Stimulated activated naive CD4-positive, alpha-beta T cell (primary cell): ENCODE measurements at regions not wholly inside any gene's neighbourhood (a gene's known extent, or its start where the extent isn't known, plus 50 kb on each side); places are given as distances from the start of the nearest gene placed in this dataset.
"Not testable (repeated sequence)": the region's sequence is repeated elsewhere in the genome, so short reads cannot be mapped to it uniquely, and the experiment has no call there.

Experiments
- DNase-seq, 6 experiments: peaks; one replicate each; lab custom pipeline; 2025; lab: John Stamatoyannopoulos, UW

DNA sequence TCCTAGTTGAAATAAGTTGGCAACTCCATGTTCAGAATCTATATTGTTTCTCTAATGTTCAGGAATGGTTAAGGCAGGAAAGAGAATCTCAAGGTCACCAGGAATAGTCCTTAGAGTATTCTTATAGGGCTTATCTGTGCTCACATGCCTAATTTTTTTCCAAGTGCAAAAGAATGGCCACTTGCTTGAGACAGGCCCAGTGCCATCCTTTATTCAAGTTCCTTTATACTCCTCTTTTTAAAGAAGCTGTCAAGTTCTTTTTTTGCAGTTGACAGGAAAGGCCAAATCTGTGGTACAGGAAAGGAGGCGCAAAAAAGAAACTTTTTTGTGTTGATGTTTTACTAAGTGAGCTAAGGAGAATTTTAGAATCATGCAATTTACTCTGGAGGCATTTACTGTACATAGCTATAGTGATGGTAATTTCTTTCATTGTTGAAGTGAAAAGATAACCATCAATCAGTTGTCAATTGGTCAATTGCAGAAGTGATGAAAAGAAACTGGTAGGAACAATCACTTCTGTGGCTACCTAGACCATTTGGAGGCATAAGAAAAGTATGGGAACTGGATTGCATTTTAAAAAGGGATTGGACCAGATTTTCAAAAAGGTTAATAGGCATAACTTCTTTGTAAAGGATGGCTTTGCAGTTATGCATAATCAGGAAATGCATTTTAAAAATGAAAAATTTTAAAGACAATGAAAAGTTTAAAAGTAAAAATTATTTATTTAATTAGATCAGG lies 102.5 kb upstream of the SOX2 start:
- DNase-seq: no peak

DNA sequence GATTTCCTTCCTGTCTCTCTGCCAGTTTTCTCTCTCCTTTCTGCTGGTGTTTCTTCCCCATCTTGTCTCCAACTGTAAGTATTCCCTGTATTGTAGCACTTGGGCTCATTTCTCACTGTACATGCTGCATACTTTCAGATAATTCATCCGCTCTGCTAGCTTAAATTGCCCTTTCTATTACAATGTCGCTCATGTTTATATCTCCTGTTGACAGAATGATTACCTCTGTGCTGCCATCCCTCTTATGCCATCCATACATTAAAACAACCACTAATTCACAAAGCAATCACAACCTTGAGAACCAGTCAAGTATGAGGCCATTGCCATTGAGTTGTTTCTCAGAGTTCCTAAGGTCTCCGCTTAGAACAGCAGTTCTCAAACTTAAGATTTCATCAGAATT lies 107.5 kb upstream of the SOX2 start:
- DNase-seq: no peak

DNA sequence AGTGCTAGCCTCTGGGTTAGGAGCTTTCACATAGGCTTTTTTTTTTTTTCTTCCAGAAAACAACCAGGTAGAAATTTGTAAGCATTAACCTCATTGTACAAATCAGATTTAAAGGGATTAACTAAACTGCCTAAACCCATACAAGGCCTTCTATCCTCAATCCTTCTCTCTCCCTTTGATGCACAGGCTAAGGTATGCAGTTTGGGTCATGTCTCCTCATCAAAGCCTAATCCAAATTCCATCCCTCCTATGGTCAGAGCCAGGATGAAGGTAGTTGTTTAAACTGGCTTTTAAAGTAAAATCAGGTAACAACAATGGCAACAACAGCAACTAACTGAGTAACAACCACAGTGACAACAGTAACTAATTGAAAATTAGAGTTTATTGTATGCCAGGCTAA lies 115.6 kb upstream of the SOX2 start:
- no peak for DNase-seq

DNA sequence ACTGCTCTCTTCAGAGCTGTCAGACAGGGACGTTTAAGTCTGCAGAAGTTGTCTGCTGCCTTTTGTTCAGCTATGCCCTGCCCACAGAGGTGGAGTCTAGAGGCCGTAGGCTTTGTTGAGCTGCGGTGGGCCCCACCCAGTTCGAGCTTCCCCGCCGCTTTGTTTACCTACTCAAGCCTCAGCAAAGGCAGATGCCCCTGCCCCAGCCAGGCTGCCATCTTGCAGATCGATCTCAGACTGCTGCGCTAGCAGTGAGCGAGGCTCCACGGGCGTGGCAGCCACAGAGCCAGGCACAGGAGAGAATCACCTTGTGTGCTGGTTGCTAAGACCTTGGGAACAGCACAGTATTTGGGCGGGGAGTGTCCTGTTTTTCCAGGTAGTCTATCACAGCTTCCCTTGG lies 120.8 kb upstream of the SOX2 start:
- DNase-seq: not testable (repeated sequence)

DNA sequence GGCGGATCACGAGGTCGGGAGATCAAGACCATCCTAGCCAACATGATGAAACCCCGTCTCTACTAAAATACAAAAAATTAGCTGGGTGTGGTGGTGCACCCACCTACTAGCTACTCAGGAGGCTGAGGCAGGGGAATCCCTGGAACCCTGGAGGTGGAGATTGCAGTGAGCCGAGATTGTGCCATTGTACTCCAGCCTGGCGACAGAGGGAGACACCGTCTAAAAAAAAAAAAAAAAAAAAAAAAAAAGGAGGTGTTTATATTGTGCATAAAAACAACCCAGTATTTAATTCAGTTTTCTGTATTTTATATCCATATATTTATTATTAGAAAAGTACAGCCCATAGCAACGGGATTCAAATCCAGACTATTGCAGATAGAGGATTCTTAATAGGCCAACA lies 129.1 kb upstream of the SOX2 start:
- DNase-seq: no peak

DNA sequence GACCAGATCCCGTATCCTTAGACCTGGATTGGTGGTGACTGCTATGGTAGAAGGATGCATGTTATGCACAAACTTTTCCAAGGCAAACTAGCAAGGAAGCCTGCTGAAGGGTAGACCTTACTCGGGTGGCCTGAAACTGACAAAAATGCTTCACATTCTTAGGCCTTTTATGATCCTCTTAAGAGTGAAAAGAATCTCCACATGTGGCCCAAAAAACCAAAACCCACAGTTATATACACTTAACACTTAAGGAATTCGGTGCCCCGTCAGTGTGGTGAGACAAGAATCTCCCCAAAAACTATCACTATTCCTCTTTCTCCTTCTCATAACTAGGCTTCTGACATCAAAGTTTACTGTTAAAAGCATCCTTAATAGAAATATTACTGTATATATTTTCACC lies 130.1 kb upstream of the SOX2 start:
- DNase-seq: no peak

DNA sequence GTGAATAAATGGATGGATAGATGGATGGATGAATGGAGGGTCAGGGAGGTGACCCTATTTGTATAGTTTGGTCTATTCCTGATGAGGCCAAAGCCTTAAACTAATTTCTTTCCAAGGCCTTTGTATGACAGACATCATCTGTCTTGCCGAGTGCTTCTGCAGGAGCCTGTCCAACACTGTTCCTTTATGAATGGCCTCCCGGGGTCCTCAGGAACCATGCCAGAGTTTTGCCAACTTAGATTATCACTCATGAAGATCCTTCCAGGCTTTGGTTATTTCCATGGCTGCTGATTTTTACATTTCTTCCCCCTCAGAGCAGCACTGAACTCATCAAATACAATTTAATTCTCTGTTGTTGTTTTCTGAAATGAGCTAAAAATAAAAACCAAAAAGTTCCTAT lies 133.0 kb upstream of the SOX2 start:
- no peak for DNase-seq

DNA sequence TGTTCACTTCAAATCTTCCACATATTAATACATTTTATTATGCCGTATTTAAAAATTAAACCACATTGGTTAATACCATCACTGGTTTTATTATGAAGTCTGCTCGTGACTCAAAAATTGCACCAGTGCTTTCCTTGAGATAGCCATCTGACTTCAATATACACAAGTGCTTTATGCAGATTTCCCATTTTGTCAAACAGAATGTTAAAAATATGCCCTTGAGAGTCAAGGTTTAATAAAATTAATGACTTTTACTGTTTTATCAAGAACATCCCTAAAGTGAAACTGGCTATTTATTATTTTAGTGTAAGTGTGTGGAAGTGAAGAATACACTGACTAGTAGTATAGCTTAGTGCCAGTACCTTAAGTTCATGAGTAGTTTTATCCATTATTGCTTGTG lies 139.3 kb upstream of the SOX2 start:
- DNase-seq: no peak

DNA sequence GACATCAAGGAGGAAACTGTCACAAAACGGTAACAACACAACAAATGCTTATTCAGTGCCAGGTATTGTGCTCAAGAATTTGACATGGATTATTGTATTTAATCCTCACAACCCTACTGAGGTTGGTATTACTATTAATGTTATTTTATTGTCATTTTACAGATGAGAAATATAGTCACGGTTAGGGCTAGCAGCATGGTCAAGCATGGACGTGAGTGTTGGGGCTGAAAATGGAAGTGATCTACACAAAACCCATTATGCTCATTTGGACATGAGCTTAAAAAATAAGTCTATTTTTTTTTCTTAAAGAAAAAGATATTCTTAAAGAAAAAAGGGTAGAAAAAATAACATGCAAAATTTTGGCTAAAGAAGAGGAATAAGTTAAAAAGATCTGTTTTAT lies 141.3 kb upstream of the SOX2 start:
- DNase-seq: no peak

DNA sequence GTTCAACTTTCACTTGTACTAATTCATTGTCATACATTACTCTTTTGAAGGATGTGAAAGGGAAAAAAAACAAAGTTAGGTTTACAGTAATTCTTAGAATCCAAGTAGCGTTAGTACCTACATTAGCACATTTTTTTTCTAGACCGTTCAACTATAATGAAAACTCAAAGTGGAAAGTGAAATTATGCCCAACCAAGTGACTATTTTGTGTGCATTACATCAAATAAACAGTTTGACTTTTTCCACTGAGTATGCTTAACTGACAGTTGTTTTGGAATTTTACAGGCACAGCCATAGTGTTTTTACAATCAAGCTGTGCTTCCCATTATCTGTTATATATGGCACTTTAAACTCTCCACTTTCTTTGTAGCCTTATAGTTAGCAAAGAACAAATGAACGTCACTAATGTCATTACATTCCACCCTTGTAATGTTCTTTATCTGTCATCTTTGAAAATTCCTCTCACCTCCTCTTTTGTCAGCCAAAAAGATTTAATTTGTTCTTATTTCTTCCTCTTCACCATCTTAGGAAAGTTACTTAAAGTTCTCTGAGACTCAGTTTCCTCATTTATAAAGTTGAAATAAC lies 142.3 kb upstream of the SOX2 start:
- DNase-seq: no peak

DNA sequence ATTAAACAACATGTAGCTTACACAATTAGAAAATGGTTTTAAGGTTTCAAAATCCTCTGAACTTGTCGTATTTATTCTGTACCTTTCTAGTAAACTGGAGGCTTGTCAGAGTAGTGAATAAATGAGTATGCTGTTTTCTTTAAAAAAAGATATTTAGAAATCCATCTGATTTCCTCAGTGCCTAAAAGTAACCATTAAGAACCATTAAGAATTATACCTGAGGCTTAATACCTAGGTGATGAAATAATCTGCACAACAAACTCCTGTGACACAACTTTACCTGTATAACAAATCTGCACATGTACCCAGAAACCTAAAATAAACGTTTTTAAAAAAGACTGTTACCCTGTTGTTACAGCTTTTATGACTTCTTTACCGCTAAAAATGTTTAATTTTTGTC lies 143.0 kb upstream of the SOX2 start:
- no peak for DNase-seq

DNA sequence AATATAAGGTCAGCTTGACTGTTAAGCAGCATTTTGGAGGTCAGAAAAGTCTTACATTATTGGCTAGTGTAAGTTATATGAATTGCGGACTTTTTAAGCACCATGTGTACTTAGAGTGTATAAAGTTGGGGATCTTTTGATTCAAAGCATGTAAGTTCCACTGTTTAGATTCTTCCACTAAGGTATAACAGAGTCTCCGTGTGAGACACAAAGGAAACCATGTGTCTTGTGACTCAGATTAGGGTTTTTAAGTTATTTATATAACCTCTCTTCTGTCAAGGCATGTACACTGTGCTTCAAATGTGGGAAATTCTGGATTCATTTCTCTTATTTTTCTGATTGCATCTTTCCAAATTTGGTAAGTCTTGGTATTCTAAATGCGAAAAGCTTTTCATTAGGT lies 143.5 kb upstream of the SOX2 start:
- DNase-seq: no peak

DNA sequence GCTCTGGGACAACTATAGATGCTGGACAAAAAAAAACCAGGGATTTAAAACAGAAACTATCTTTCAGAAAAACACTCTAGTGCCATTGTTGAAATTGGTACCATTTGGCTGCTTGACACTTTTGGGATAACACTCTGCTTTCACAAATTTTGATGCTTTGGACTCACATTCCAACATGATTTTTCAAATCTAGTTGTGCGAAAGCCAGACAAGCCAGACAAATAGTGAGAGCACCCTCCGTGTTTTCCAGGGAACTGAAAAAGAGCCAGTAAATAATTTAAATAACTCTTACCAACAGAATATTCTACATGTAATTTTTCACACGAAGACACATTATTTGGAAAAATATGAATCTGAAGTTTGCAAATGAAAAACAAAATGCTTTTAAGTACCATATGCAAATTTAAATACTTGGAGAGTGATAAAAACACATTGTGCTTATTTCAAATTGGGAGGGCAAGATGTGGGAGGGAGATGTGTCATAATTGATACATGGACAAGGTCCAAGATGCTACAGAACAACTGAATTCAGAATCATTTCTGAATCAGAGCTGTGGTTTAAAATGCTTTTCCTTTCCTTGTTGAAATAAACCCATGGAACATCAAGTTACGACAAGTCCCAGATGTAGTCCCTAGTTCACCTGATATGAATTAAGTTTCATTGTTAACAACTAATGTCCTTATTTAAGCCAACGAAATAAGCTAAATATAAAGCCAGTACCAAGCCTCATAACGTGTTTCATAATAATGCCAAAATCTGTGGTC lies 144.2 kb upstream of the SOX2 start:
- DNase-seq: no peak

DNA sequence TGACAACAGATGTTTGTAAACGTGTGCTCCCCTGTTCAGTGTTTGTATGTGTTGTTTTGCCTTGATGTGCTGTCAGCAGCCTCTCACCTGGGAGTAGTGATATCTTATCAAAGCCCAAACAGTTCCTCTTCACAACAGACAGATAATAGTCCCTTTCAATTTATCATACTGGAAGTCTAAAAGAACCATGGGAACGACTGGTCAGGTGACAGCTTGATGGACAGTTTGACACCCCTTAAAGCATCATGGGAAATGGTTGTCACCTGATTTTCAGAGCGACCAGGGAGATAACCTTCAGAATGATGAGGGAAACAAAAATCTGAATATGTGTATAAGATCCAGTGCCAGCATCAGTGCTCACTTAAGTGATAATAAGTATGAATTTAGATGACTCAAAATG lies 146.3 kb upstream of the SOX2 start:
- DNase-seq: no peak

DNA sequence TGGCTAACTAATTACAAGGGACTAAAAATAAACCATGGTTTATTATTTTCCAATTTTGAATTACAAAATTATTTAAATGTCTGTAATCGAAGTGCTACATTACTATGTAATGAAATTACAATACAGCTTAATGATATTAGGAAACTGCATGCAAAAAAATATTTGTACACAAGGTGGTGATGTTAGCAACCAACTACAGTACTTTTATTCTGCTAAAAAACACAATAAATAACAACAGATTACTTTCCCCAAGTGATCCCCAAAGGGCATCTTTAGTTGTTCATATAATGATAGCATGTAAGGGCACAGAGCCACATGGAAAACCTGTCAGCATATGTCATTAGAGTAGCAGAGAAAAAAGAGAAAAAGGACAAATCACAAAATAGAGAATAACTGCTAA lies 147.5 kb upstream of the SOX2 start:
- no peak for DNase-seq

DNA sequence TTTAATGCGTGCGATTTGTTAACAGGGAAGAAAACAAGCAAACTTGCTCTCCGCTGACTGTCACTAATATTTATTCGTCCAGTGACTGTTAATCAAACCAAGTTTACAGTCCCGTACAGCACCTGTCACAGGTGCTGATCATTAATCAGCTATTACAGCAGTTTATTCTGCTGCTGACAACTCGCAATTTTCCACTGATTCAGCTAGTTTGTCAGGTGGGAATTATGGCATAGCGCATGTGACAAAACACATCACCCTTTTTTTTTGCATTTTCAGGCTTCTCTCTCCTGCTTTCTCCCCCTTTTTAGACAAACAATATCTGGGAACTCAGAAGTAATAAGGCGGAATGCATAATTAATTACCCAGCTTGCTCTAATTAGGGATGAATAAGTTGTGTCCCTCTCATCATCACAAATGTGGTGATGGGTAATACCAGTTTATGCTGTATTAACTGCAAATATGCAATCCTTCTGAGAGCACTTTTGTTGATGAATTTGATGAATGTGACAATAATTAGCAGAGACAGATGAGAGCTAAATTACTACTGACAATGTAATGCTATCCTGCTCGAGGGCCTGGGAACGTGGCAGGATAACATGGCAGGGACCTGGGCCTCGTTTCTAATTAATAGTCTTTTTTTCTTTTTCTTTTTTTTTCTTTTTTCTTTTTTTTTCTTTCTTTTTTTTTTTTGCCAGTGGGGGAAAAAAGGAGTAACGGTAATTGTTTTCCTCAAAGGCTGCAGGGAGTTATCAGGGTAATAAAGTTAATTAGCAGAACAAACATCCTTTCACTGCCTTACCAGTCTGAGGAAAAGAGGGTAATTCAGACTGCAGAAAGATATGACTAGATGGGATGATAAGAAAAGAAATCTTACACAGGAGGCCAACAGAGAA lies 150.3 kb upstream of the SOX2 start:
- no peak for DNase-seq

DNA sequence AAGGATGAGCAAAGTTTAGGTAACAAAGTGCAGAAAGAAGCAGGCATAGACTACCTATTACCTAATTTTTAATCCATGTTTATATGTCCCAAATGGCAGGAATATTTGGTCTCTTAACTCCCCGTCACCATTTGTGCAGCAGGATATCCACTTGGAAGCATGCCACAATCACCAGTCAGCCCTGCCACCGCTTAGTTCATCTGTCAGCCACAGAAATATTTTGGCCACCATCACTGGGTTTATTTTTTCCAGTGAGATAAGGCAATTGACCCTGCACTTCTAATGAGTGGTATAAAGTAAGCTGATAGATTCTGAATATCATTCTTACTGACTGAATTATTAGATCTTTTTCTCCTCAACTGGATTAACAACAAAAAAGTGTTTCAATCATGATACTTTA lies 152.9 kb upstream of the SOX2 start:
- no peak for DNase-seq

DNA sequence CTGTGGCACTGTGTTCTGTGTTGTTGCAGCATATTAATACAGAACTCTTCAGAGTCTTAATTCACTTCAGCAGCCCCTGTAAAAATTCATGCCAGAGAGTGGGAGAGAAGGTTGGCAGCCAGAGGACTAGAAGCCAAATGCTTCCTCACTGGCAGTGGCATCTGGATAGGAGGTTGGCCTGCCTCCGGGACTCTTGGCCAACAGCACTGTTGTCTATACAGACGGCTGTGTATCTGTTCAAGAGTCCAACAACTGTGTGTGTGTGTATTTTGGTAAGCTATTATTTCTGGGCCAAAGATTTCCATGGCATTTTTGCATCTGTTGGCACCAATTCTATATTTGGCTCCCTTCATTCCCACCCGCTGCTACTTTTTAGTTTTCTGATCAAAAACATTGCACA lies 156.0 kb upstream of the SOX2 start:
- DNase-seq: no peak

DNA sequence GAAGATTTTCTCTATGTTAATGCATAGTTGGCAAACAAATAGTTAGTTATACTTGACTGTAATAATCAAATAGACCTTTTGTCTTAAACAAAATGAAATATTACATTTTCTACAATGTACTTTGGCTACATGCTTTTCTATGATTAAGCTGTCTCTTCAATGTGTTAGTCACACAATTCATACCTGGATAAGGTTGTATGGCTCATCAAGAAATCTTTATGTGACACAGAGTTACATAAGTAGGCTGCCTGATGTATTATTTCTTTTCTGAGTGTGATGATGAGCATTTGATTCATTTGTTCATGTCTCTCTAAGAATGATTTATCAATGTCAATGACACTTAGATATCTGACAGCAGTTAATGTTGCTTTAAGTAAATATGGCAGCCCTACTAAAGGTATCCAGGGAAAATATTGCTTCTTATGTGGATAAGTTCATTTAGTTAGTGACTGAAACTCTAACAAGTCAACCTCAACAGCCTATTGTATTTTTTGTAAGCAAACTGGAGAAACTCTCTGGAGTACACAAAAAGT lies 157.4 kb upstream of the SOX2 start:
- no peak for DNase-seq

DNA sequence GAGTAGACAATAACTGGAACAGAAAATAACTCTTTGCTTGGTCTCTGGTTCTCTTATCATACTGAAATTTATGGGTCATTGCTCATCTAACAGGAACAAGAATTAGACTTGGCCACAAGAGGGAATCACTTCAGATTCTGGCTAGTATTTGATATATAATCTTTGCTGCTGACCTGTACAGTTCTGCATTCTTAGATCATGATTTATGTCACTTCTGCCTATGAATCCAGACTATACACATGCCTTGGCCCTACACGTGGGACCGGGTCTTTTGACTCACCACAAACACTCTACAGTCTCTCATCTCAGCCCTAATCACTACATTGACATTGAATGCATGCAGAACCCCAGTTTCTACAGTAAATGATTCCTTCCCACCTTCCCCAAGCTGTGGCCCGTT lies 162.5 kb upstream of the SOX2 start:
- DNase-seq: no peak

DNA sequence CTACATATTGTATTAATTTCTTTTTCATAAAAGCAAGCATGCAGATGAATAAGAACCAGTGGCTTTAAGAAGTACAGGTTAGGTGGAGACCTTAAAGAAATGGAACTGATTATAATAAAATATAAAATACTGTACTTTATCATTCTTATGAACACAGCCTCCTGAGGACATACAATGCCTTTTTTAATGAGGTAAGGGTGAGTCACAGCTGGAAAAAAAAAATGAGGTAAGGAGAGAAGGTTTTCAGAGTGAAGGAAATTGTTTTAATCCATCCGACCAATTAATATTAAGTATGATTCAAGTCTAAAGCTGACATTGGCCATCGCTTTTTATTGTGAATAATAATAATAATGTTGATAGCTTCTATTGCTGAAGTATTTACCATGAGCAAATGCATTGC lies 170.3 kb upstream of the SOX2 start:
- DNase-seq: no peak

DNA sequence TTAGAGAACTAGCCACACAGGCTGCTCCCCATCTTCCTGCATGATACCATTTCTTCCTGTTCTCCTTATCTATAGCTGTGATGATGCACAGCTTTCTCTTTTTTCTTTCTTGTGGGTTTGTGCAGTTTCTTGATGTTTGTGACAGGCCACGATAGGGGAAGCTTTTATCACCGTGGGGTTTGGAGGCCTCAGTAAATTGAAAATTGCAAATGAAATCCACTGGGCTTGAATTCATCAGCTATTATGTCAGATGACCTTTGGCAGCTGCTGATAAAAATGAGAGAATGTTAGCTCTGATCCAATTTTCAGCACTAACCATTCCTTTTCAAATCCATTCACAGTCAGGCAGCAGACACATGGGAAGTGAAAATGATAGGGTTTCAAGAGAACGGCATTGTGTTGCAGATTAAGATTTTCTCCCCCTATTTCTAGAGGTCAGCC lies 176.9 kb upstream of the SOX2 start:
- no peak for DNase-seq
